ENCODE measurements at regions not wholly inside any gene's neighbourhood (a gene's known extent, or its start where the extent isn't known, plus 50 kb on each side); places are given as distances from the start of the nearest gene placed in this dataset.

DNA sequence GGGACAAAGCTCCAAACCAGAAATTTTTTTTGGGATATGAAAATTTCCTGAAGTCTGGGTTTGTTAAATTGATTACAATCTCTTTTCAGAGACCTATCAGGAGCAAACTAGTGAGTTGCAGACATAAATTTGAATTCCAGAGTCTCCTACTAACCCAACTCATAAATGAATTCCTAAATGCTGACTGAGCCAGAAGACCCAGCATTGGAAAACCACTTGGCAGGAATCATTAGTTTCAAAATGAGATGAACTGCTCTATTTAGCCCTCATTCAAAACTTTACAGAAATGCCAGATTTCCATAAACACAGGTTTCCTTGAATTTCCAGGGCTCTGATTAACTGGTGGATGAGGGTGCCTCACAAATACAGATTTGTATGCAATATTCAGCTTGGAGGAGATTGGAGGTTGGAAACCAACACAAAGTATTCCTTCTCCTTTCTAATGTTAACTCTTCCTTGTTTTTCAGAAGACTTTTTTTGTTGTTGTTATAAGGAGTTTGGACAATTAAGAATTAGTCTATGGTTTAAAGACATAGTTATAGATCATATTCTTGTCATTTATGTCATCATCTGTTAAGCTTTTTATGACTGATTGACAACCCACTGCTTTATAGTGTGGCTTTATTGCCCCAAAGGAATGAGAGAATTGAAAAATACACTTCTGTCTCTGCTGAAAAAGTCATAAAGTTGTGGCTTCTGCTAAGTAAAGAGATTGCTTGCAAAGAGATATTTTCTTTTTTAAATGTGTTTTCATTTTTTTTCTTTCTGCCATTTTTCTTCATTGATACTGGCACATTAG is 222.8 kb downstream of the HLX start:
- no peak for DNase-seq (ENCODE audit: low read depth, low spot score)

DNA sequence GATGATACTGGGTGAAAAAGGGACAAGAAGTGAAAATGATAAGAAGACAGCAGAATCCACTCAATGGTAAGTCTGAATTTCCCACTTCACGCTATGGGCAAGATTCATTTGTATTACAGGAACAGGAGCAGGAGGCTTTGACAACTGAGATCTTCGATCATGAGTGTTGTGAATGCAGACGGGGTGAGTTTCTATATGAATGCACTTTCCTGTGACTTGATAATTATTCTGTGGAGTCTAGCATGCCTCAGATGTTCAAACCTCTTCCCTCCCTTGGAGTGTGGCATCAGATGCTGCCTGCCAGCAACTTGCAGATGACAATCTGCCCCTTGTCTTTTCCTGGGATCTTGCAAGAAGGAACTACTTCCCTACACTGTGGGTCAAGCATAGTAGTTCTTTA is 225.4 kb downstream of the HLX start:
- no peak for DNase-seq (ENCODE audit: low read depth, low spot score)

DNA sequence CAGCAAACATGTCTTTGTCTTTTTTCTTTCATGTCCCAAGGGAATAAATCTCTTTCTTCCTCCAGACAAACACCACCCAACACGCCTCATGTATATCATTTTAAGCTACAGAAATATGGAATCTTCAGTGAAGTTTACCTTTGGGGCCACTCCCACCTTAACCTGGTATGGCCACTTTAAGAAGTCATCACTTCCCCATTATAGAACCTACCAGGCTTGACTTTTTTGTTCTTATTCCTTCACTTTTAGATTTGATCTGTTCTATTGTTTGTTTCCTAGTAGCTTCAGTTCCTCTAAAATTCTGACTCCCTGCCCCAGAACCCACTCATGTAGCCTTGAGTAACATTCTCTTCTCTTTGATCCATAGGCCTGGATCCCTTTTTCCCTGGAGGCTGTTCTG is 226.3 kb downstream of the HLX start:
- DNase-seq (ENCODE audit: low read depth, low spot score): no peak

DNA sequence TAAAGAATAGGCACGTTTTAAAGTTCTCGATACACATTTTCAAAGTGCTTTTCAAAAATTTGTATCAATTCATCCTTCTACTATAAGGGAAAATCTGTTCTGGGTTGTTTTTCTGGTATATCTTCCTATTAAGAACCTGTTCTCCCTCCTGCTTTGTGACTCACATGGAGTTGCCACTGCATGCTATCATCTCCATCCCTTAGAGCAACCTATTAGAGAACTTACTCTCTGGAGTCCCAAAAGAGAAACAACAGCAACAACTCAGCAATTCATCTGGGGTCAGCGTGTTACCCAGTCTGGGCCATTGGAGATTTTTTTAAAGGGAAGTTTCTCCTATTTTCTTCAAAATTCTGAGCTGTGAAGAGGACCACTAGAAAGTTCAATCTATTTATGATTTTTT is 227.4 kb downstream of the HLX start:
- no peak for DNase-seq (ENCODE audit: low read depth, low spot score)

DNA sequence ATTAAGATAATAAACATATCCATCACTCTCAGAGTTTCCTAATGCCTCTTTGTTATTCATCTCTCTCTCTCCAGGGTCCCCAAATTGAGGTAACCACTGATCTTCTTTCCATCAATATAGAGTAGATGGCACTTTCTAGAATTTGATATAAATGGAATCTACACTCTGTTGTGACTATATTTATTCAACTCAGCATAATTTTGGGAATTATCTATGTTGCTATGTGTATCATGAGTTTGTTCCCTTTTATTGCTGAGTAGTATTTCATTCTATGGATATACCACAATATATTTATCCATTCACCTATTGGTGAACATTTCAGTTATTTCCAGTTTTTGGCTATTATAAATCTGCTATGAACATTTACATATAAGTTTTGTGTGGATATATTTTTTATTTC is 230.7 kb downstream of the HLX start:
- no peak for DNase-seq (ENCODE audit: low read depth, low spot score)

DNA sequence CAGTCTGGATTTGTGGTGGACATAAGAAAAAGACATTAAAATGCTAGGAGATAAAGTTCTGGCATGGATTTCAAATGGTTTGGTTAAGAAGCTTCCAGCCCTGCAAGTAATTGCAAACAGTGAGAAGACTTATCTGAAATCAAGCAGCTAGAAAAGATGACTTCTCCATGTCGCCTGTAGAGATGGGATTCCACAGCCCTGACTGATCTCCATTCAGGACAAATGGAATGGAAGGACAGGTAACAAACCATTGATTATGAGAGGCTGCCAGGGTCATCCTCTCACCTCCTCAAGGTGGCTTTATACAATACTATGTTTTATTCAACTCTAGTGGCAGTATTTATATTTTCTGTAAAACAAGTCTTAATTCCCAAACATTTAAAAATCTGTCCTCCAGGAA is 237.9 kb downstream of the HLX start:
- DNase-seq (ENCODE audit: low read depth, low spot score): no peak

DNA sequence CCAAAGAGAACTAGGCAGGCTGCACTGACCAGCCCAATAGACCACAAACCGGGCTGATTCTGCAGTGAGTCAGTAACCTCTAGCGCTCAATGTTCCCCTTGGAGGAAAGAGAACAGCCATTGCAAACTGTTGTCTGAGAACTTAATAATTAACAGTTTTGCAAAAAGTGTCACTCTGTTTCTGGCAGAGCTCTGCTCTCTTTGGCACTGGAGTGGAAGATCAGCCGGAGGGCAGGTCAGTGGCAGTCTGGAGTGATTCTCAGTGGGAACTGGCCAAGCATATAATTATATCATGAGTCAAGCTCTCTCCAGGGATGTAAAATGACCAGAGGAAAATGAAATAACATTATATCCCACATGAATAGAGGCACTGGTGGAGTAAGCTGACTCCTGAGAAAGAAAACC is 238.3 kb downstream of the HLX start:
- no peak for DNase-seq (ENCODE audit: low read depth, low spot score)

DNA sequence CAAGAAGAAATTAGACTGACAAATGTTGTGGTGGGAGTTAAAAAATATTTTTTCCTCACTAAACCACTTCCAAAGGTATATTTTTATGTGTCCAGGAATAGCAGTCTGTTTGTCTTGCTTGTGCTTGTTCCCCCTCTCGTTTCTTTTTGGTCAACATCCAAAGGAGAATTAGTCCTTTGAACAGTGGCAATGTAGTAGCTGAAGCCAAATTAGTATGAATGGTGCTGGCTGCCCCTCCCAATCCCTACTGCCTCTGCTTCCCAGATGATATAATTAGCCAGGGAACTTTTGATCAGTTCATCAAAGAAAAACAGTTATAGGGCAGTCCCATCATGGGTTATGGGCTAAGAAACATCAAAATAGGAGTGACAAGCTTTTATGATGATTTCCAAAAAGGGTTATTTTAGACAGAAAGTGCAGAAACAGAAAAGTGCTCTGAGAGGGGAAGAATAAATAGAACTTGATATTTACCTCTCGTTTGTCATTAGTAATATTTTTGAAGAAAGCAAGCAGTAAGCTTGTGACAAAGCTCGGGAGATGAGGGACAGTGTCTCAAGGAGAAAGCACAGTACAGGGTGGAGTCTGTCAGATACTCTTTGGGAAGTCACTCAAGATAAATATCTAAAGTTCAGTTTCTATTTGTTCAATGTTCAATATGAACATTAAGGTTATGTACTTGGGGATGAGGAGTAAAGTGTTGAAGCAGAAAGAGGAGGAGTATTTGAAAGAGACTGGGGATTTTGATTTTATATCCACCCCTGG is 239.1 kb downstream of the HLX start:
- DNase-seq (ENCODE audit: low read depth, low spot score): no peak

DNA sequence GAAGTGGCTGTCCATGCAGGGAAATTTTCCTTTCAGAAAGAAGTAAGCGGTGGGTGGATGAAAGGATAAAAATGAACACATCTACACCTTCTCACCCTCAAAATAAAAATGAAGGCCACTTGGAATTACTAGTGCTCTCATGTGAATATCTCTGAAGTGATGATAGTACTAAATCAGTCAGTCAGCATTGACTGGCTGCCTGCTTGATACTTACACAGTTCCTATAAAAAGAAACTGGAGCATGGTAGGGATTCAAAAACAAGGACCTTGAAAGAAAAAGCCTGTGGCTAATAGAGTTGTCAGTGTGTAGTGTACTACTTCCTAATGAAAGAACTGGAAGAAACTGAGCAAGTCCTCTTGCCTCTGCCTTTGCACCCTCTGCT is 239.7 kb downstream of the HLX start:
- DNase-seq (ENCODE audit: low read depth, low spot score): no peak

DNA sequence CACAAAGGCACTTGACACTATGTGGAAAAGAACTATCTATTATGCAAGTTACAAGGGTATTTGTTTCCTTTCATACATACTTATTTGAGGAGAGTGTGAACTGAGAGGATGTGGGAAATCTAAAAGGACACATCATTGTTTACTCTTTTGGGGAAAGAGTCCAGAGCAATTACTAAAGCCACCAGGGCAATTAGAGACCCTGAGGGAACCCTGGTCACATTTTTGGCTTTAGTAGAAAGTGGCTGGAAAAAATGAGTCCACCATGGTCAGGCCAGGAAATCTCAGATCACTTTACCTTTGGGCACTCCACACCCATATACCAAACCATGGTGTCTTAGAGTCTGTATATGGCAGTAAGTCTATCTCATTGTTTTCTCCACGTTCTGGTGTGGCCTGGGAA is 243.3 kb downstream of the HLX start:
- no peak for DNase-seq (ENCODE audit: low read depth, low spot score)

DNA sequence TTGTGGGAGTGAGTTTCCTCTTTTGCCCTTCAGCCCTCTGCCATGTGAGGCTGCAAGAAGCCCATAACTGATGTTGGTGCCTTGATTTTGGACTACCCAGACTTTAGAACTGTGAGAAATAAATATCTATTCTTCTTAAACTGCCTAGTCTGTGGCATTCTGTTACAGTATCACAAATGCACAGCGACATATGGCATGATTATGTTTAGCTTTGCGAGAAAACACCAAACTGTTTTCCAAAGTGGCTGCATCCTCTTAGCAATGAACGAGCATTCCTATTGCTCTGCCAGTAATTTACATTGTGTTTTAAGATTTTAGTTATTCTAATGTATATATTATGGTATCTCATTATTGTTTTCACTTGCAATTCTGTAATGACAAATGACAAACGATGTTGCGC is 246.7 kb downstream of the HLX start:
- no peak for DNase-seq (ENCODE audit: low read depth, low spot score)

DNA sequence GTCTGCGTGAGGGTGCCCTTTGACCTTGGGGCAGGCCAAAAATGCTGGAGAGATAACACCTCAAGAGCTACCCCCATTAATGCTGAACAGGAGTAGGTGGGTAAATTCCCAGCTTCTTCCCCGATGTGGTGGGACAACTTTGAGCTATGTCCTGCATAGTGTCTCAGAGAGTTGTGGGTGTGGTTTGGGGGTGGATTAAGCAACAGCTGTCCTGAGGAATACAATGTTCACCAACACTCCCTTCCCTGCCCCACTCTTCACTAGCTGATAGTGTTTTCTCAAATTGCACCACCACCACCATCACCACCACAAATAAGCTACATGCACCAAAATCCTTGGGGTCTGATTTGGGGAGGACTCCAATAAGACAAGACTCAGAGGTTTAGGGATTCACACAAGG is 258.4 kb downstream of the HLX start:
- no peak for DNase-seq (ENCODE audit: low read depth, low spot score)

DNA sequence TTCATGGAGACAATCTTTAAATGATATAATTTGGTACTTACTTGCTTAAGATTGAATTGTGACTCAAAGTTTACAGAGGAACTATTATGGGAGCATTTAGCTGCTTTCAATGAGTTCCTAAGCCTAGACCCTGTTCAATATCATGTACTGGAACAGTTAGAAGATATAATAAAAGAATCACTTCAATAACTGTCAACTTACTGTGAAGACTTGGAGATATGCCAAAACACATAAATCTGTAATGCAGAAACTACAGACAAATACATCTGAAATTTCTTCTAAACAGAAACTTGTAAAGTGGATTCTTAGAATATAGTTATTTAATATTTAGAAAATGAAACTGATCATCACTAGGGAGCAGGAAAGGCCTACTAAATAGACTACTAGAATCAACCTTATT is 259.3 kb downstream of the HLX start:
- DNase-seq (ENCODE audit: low read depth, low spot score): no peak

DNA sequence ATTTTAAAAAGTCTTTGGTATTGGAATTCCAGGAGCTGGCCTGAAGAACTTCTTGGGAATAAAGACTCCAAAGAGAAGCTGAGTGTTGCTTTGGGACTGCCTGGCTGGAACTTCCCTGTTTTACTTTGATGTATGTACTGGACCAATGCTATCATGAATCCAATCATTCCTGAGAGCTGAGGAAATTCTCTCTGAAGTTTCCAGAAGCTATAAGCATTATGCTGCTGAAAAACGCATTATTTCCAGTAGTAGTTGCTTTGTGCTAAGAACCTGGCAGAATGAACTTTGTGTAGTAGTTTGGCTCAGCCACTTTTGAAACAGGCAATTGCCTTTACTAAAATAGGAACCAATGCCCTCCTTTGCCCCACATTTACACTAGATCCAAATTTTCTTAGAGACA is 260.7 kb downstream of the HLX start:
- DNase-seq (ENCODE audit: low read depth, low spot score): no peak

DNA sequence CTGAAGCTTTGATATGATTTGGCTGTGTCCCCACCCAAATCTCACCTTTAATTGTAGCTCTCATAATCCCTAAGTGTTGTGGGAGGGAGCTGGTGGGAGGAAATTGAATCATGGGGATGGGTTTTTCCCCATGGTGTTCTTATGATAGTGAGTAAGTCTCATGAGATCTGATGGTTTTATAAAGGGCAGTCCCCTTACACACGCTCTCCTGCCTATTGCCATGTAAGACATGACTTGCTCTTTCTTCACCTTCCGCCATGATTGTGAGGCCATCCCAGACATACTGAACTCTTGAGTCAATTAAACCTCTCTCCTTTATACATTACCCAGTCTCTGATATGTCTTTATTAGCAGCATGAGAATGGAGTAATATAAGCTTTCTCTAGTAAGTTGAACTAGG is 261.9 kb downstream of the HLX start:
- DNase-seq (ENCODE audit: low read depth, low spot score): no peak

DNA sequence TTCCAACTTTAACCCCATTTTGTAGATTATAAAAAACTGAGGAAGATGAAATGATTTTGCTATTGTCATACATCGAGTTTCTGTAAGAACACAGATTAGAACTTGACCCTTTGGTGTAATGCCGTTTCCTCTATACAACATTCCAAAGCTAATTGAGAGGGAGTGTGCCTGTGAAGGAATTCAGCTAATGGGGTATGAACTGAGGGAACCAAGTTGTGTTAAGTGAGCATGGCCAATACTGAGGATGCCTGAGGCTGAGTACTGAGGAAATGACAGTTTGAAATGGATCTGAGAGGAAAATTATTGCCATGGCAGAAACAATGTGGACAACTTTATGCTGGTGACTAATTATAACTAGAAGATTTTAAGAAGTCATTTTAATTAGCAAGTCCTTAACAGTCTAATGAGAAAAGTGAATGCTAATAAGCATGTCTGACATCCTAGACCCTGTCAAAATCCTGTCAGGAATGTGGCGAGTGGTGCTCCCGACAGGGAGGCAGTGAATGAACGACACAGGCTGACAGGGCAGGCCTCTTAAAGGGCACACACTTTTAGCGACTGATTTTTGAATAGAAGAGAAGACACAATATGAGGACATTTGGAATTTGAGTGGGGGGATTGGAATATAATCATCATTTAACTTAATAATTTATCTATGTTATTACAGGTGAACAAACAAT is 262.5 kb downstream of the HLX start:
- DNase-seq (ENCODE audit: low read depth, low spot score): no peak

DNA sequence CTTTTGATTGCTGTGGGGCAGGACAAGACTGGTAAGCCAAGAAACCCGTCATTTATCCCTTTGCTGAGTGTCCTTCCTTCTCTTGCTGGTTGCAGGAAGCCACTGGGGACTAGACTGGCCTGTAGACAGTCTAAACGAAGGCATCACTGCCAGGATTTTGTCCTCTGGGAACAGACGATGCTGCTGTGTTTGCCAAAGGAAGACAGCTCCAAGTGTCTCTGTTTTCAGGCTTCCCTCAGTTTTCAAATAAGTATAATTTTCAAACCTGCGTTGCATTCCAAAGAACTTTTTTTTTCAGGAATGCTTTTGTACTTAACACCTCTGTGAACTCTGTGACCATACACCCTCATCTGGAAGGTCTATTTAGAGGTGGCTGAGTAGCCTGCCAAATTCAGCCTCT is 269.4 kb downstream of the HLX start:
- no peak for DNase-seq (ENCODE audit: low read depth, low spot score)

DNA sequence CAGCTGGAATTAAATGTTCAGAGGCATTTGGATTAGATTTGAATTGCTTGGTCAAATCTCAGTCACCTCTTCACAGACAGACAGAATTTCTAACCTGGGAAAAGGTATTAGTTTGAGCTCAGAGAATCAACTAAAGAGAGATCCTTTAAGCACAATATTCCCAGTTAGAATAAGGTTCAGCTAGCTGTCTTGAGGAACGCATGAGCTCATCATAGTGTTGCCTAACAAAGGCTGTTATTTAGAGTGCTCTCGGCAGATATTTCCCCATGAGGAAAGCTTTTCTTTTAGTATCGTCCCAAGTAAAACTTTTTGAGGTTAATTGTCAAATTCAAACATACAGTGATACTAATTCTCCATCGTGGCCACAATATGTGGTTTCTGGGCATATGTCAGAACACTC is 269.9 kb downstream of the HLX start:
- no peak for DNase-seq (ENCODE audit: low read depth, low spot score)

DNA sequence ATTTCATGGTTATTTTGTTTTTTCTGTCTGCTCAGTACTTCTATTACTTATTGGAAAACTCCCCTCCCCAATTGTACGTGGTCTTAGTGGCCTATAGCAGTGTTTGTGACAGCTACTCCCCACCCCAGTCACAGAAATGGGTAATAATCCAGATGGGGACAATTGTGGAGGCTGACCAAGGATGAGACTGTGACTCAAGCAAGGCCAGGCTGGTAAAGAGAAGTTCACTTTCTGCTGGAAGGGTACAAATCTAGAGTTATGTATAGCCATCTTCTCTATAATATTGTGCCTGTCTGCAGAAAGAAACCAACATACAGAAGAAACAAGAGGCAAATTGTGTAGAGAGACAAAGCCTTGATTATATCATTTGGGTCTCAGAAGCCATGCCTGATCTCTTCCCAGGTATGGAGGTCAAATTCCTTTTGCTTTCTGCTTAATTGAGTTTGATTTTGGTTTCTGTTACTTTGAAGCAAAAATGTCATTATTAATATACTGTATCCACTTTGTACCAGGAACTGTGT is 270.4 kb downstream of the HLX start:
- no peak for DNase-seq (ENCODE audit: low read depth, low spot score)

DNA sequence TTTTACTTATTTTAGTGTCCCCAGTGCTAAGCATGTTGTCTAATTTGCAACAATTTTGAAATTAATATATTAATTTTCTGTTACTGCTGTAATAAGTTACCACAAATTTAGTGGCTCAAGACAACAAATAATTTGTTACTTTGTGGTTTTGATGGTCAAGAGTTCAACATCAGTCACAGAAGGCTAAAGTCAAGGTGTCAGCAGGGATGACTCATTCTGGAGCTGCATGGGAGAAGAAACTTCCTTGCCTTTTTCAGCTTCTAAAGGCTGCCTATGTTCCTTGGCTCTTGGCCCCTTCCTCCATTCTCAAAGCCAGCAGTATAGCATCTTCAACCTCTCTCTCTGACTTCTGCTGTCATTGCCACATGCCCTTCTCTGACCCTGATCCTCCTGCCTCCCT is 271.8 kb downstream of the HLX start:
- no peak for DNase-seq (ENCODE audit: low read depth, low spot score)

DNA sequence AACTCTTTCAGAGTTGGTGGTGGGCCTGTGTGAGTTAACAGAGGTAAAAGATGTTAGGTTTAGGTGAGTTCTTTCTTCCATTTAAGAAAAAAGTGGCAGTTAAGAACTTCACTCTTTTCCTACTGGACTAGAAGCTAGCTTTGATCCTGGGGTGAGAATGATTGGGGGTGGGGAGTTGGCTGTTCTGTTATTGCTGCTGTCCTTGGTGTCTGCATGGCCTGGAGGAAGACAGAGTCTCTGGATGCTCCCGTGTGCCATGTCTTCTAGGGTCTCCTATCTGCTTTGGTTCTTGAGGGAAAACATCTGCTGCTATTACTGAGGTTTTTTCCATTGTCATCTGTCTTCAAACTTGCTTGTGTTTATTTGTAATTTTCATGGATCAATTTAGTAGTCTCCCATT is 275.7 kb downstream of the HLX start:
- no peak for DNase-seq (ENCODE audit: low read depth, low spot score)

DNA sequence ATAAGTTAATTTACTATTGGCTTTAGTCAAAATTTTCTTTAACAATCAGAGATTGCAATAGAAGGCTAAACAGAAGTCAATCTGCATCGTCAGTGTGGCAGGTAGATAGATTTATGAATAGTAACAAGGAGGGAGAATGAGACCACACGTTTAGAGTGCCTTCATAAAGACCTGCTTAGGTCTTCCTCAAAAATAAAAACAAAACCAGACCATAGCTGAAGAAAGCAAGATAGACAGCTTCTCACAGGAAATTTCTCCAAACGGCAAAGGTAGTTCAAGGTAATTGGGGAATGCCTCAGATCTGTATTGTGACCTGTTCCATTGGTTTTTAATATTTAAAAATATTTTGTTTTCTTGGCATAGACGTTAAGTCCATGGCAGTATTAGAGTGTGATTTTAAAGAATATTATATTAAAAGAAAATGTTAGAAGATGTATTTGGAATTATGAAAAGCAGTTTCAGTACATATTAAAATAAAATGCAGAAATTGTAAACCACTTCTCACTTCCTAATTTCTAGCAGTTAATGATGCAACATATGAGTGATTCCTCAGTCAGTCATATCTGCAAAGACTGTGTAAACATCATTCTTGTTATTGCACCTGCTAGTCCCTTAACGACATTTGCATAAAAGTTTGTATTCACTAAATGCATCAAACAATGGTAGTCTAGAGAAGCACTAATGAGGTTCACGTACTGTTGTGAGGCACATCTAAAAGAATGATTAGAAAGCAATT is 278.0 kb downstream of the HLX start:
- DNase-seq (ENCODE audit: low read depth, low spot score): no peak

Measured in smooth muscle cell of the brain vasculature (primary cell).